ENCODE measurements at regions not wholly inside any gene's neighbourhood (a gene's known extent, or its start where the extent isn't known, plus 50 kb on each side); places are given as distances from the start of the nearest gene placed in this dataset.

DNA sequence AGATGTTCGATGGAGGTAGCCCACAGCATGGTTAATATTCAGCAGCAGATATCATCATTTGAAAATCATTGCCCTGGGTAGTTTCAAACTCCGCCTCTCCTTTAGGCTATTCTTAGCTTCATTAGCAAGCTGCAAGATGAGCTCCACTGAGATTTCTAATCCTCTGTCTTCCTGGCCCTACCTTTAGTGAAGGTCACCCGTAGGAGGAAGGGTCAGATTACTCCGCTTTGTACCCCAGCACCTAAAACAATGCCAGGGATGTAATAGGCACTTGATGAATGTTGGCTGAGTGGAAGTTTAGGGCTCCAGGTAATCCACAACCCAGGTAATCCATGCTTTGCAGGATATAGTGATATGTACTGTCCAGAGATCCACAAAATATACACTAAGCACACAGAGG is 260.1 kb upstream of the MTNR1B start (continued):
- TF ChIP-seq, protein P1, sequence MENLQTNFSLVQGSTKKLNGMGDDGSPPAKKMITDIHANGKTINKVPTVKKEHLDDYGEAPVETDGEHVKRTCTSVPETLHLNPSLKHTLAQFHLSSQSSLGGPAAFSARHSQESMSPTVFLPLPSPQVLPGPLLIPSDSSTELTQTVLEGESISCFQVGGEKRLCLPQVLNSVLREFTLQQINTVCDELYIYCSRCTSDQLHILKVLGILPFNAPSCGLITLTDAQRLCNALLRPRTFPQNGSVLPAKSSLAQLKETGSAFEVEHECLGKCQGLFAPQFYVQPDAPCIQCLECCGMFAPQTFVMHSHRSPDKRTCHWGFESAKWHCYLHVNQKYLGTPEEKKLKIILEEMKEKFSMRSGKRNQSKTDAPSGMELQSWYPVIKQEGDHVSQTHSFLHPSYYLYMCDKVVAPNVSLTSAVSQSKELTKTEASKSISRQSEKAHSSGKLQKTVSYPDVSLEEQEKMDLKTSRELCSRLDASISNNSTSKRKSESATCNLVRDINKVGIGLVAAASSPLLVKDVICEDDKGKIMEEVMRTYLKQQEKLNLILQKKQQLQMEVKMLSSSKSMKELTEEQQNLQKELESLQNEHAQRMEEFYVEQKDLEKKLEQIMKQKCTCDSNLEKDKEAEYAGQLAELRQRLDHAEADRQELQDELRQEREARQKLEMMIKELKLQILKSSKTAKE (CRISPR knock-in tag; IDR thresholded peaks at IDR 0.05; ENCODE audit: borderline replicate concordance) = no peak
- TF ChIP-seq SMAD9 (CRISPR knock-in tag; IDR thresholded peaks at IDR 0.05) (no peak), HNRNPUL1 (IDR thresholded peaks at IDR 0.05; ENCODE audit: low read depth, low read length) (no peak)
- TF ChIP-seq, protein P2, sequence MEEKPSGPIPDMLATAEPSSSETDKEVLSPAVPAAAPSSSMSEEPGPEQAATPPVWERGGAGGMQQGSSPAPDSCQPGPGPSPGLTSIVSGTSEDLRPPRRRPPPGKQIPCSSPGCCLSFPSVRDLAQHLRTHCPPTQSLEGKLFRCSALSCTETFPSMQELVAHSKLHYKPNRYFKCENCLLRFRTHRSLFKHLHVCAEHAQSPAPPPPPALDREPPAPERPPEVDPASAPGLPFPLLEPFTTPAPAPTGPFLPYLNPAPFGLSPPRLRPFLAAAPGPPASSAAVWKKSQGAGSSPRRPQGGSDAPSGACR (CRISPR knock-in tag; IDR thresholded peaks at IDR 0.05) = no peak

DNA sequence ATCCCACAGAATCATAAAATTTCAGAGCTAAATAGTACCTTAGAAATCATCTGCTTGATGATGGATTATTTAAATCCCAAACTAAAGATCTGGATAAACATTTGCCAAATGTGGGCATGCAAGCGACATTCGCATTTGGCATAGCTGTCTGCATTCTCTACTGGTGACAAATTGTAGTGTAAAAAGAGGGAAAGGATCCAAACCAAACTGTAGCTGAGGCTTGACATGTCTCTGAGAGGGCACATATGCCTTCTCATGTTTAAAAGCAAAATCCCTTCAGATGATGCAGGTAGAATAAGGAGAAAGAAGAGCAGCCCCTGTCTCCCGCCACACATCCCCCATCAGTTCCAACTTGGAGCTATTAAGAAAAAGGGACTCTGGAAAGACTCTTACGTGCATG is 257.5 kb upstream of the MTNR1B start:
- H3K4me2 ChIP-seq (ENCODE audit: low read depth, low read length) = no peak overlapping the region
- H3K79me2 ChIP-seq (ENCODE audit: insufficient read depth, low read length) = no peaks in the 10 kb centered on the region
- no peaks in the 10 kb centered on the region for H3K36me3 ChIP-seq (replicated peaks in 1 of 2; ENCODE audit: control insufficient read depth in 1 of 2, insufficient read depth in 2 of 2, low read length in 2 of 2)
- WGBS (ENCODE audit: low lambda C conversion rate) = 1% methylated on average over 4 of the region's 4 CpGs
- no peaks in the 10 kb centered on the region for H3K27me3 ChIP-seq (ENCODE audit: control insufficient read depth in 1 of 2, insufficient read depth in 2 of 2, low read length in 2 of 2)
- FAIRE-seq = no peak
- CTCF ChIA-PET (ENCODE audit: low intra/inter-chr PET ratio, low total read pairs) = no interaction called here
- no peaks in the 10 kb centered on the region for H3K4me1 ChIP-seq (ENCODE audit: insufficient read depth, low read length)
- no peak for TF ChIP-seq ZNF713 (CRISPR knock-in tag; IDR thresholded peaks at IDR 0.05)
- no peak for TF ChIP-seq NFRKB (IDR thresholded peaks at IDR 0.05)
- no peak for TF ChIP-seq SMAD3 (CRISPR knock-in tag; IDR thresholded peaks at IDR 0.05)
- no peak for TF ChIP-seq HOXA7 (CRISPR knock-in tag; IDR thresholded peaks at IDR 0.05)
- no peak for TF ChIP-seq MLLT10 (CRISPR knock-in tag; IDR thresholded peaks at IDR 0.05)
- TF ChIP-seq TBX3 (IDR thresholded peaks at IDR 0.05; ENCODE audit: borderline replicate concordance) = no peak
- no peak for TF ChIP-seq ZNF619 (CRISPR knock-in tag; IDR thresholded peaks at IDR 0.05)
- TF ChIP-seq FOXA3 (CRISPR knock-in tag; IDR thresholded peaks at IDR 0.05) = no peak
- TF ChIP-seq SNAI1 (CRISPR knock-in tag; IDR thresholded peaks at IDR 0.05; ENCODE audit: borderline replicate concordance) = no peak
- in situ Hi-C loops (cut with HindIII; ENCODE audit: extremely low pct_ligation_motif_present, low pct_unique_long_range_greater_than_20kb) = no loop called here
- POLR2A ChIA-PET = no interaction called here
- DNase-seq (ENCODE audit: low spot score) = no peak
- intact Hi-C loops (cut with micrococcal nuclease; ENCODE audit: unreplicated experiment) = no loop called here
- no TSS peak for BruUV-seq (replicated peaks)
- no peak overlapping the region for H3K27ac ChIP-seq (ENCODE audit: extremely low read length, insufficient read depth, low read length)
- no peak overlapping the region for H3K9ac ChIP-seq (ENCODE audit: insufficient read depth, low read depth, low read length)
- no peaks in the 10 kb centered on the region for H3K9me3 ChIP-seq (ENCODE audit: low read length)
- no peak for ATAC-seq
- no peak overlapping the region for H2AFZ ChIP-seq (ENCODE audit: low read length)
- H4K20me1 ChIP-seq (ENCODE audit: insufficient read depth, low read length) = no peaks in the 10 kb centered on the region
- no peak overlapping the region for H3K4me3 ChIP-seq (replicated peaks in 1 of 3; ENCODE audit: insufficient read depth in 1 of 3, low read depth in 2 of 3, low read length in 3 of 3)
